Cerebellar cortex (tissue), 1 donor: ENCODE measurements at regions not wholly inside any gene's neighbourhood (a gene's known extent, or its start where the extent isn't known, plus 50 kb on each side); places are given as distances from the start of the nearest gene placed in this dataset.

ENCODE experiments used
- DNase-seq: peaks from one replicate; pipeline ENCODE4 v3.0.0-alpha.2; 2015; ENCODE audit warnings: low spot score

GRCh38 chr4:111601671-111602070 is 543.6 kb upstream of the FAM241A start:
- DNase-seq = no peak

GRCh38 chr4:111602848-111603247 is 542.4 kb upstream of the FAM241A start:
- no peak for DNase-seq

DNA sequence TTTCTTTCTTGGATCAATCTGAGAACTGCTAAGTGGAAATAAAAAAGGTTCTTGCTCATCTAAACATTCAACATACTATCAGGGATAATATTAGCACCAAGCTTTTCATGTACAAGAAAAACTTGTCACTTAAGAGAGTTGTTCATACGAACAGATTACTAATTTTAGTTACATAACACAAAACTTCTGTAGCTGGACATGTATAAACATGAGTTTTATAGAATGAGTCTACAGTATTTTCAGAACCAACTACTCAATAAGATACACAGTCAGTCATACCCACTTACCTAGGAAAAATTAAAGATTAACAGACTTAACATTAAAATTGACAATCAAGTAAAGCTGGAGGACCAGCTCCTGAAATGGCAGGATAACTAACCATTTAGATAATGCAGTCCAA is 540.1 kb upstream of the FAM241A start:
- DNase-seq = no peak

GRCh38 chr4:111610681-111611080 is 534.6 kb upstream of the FAM241A start:
- DNase-seq = no peak

DNA sequence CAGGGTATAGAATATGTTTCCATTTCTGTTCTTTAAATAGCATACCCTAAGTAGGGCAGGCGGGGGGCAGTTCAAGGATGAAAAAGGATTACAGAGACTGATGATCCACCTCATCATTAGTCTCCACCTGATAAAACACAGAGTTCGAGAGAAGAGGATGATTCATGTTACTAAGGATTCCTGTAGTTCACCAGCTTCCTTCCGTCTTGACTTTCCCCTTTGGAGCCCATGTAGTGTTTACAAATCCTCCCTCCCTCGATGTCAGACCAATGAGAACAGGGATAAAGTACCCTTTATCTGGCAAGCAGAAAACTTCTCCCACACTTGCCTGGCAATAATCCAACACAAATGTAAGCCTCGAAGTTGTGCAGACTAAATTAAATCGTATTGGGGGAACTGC is 526.3 kb upstream of the FAM241A start:
- no peak for DNase-seq

- no peak for DNase-seq
Measured at GRCh38 chr4:111628437-111628836, 516.8 kb upstream of the FAM241A start.

- DNase-seq = no peak
Measured at GRCh38 chr4:111630705-111631104, 514.5 kb upstream of the FAM241A start.

- peak; percentile 19 for DNase-seq
Measured at GRCh38 chr4:111631215-111631999, 513.8 kb upstream of the FAM241A start.

GRCh38 chr4:111632641-111633151 is 512.6 kb upstream of the FAM241A start:
- DNase-seq = no peak

DNA sequence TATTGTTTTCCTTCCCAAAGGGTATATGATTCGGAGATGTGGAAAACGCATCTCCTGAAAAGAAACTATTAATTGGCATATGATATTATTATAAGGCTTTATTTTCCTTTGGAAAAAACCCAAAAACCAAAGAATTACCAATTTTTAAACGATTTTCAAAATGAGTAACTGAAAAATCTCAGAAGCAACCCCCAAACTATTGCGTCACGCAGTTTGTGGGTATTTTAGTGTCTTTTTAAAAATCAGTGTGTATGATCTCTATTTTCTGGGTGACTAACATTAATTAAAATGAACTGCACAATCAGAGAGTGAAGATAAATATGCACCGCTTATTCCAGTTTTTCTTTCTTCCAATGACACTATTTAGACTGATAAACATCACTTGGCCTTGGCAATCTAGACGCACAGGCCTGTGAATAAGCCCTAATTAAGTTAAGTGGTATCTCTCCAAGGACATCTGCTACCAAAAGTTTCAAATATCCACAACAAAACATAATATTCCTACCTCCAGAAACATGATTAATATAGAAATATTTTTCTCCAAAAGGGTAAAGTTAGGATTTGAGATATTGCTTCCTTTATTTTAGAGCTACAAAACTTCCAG is 511.5 kb upstream of the FAM241A start:
- DNase-seq = no peak

GRCh38 chr4:111635646-111636045 is 509.6 kb upstream of the FAM241A start:
- DNase-seq = no peak

DNA sequence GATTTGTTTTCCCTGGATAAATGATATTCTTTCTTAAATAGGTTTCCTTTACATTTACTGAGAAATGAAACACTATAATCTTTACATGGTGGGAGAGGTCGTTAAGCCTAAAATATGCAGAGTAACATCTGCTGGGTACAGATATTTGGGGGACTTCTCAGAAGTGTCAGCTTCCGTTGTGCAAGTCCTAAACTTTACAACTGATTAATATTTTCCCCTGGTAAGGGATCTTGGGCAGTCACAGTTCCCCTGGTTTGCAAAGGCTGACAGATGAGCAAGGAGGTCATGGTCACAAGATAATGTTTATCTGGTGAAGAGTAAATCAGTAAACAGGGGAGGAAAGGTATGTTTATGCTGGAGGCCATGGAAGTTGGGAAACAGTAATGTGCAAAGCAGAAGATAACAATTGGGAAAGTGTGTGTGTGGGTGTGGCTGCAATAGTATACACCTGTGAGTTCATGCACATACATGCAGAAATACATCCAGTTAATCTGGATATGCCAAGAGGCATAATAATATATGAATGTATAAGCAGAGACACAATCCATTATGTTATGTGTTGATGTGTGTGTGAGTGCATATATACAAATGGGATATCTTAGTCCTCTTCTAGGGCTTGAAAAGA is 508.2 kb upstream of the FAM241A start:
- no peak for DNase-seq

- no peak for DNase-seq
Measured at GRCh38 chr4:111639120-111639690, 506.0 kb upstream of the FAM241A start.

- DNase-seq = no peak
Measured at GRCh38 chr4:111639876-111640275, 505.4 kb upstream of the FAM241A start.

DNA sequence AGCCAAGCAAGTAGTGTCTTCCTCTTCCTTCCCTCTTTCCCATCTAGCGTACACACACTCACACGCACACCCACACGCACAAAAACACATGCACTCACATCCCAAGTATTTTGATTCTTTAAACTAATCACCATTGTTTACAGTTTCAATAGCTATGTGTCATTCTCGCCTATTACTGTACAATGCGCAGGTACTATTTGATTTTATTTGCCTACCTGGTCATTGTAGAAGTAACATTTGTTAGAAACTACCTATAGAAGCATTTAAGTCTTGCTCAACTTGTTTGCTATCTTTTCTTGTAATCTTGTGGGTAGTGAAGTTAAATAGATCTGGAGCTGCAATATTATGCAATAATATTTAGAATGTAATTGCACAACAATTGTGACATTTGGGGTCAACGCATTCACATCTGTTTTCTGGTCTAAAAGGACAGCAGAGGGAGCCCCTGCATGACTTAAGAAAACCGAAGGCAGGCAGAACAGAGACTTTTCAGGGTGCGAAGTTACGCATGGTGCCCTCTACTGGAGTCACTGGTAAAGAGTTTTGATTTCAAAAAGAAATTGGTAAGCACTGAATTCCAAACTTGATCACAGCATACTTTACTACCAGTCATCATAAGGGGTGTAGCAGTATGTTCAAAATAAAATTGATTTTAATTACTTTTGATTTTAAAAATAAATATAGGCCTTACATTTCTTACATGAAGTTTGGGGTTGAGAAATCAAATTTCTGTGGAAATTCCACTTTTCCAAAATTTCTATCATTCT is 503.3 kb upstream of the FAM241A start:
- DNase-seq = peak; percentile 66

GRCh38 chr4:111648056-111648455 is 497.2 kb upstream of the FAM241A start:
- DNase-seq = no peak

DNA sequence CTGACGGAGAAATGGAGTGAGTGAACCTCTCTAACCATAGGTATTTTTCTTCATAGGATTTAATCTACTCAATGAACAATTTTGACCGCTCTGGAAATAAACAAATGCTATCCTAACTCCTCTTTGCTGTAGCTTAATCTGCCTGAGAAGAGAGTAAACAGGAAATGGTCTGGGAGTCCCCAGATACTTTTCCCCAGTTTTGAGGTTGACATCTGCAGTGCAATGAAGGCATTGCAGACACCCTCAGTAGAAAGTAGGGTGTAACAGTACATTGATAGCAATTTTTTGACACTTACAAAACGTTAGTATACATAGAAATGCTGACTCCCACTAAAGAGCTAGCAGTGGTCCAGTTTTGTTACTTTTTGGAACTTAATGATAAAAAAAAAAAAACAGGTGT is 495.9 kb upstream of the FAM241A start:
- DNase-seq = no peak

GRCh38 chr4:111650146-111650545 is 495.1 kb upstream of the FAM241A start:
- DNase-seq = no peak

DNA sequence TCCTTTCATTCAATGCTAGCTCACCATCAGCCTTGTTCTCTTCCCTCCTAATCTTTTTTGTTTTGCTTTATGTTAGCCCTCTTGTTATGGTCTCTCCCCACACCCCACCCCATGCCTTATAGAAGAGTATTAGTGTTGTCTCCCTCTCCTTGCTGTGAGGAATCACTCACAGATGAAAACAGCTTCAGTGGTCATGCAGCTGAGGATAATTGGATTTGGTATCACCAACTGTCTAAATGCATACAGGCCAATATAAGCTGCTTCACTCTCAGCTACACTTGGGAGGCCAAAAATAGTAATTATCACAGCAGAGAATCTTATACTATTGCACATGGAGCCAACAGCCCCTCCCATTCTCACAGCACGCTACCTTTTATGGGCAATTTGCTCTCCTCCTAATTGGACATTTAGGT is 494.6 kb upstream of the FAM241A start:
- DNase-seq = no peak

GRCh38 chr4:111652236-111652635 is 493.0 kb upstream of the FAM241A start:
- no peak for DNase-seq

DNA sequence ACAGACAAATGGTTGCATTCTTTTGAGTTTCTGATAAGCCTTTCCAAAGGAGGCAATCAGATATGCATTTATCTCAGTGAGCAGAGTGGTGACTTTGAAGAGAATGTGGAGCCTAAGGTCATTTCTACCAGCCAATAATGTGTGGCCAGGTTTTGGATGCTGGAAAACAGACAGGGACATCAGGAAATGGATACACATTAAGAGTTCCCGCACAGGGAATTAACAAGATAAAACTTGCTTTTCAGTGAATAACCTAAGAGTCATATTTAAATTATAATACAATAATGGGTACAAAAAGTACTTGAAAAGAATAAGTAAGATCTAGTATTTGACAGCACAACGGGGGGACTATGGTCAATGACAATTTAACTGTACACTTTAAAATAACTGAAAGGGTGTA is 492.3 kb upstream of the FAM241A start:
- no peak for DNase-seq

DNA sequence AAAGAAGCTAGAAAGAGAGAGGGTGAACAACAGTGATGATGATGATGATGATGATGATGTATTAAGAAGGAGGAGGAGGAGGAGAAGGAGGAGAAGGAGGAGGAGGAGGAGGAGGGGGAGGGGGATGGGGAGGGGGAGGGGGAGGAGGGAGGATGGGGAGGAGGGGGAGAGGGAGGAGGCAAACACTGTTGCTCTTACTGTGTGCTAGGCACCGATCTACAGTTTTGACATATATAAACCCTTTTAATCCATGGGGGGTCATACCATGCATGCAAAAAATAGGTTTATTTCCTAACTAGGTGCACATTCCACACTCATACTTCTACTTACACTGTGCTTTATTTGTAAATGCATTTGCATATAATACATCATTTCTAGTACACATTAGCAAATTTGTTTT is 482.8 kb upstream of the FAM241A start:
- no peak for DNase-seq
